HG02870 (cell line): ENCODE measurements at regions not wholly inside any gene's neighbourhood (a gene's known extent, or its start where the extent isn't known, plus 50 kb on each side); places are given as distances from the start of the nearest gene placed in this dataset.
"Not testable (repeated sequence)": the region's sequence is repeated elsewhere in the genome, so short reads cannot be mapped to it uniquely, and the experiment has no call there.

Experiments
- ATAC-seq: cut with Tn5 transposase; IDR thresholded peaks from one replicate; pipeline ENCODE4 v1.9.1; 2021; ENCODE audit warnings: mild to moderate bottlenecking, moderate library complexity; ENCODE audit not compliant: unreplicated experiment

- no peak for ATAC-seq
Observed at GRCh38 chr3:176873261-176873660, 324.0 kb downstream of the TBL1XR1 start.

GRCh38 chr3:176872771-176873209 is 324.5 kb downstream of the TBL1XR1 start:
- peak; percentile 94 for ATAC-seq

- no peak for ATAC-seq
Observed at GRCh38 chr3:176870451-176870850, 326.8 kb downstream of the TBL1XR1 start.

GRCh38 chr3:176867681-176868663 is 329.3 kb downstream of the TBL1XR1 start:
- no peak for ATAC-seq

- no peak for ATAC-seq
Observed at GRCh38 chr3:176861137-176861536, 336.1 kb downstream of the TBL1XR1 start.

GRCh38 chr3:176856721-176857120 is 340.6 kb downstream of the TBL1XR1 start:
- ATAC-seq = no peak

GRCh38 chr3:176855901-176856486 is 341.3 kb downstream of the TBL1XR1 start:
- ATAC-seq = no peak

GRCh38 chr3:176855213-176855612 is 342.1 kb downstream of the TBL1XR1 start:
- ATAC-seq = no peak

GRCh38 chr3:176850498-176850897 is 346.8 kb downstream of the TBL1XR1 start:
- no peak for ATAC-seq

GRCh38 chr3:176848431-176849214 is 348.7 kb downstream of the TBL1XR1 start:
- ATAC-seq = no peak

GRCh38 chr3:176842914-176843313 is 354.4 kb downstream of the TBL1XR1 start:
- ATAC-seq = no peak

GRCh38 chr3:176840641-176841286 is 356.5 kb downstream of the TBL1XR1 start:
- no peak for ATAC-seq

- no peak for ATAC-seq
Observed at GRCh38 chr3:176839901-176840300, 357.4 kb downstream of the TBL1XR1 start.

- ATAC-seq = no peak
Observed at GRCh38 chr3:176839466-176839865, 357.8 kb downstream of the TBL1XR1 start.

GRCh38 chr3:176827244-176827643 is 370.0 kb downstream of the TBL1XR1 start:
- ATAC-seq = not testable (repeated sequence)

- ATAC-seq = no peak
Observed at GRCh38 chr3:176824811-176825210, 372.5 kb downstream of the TBL1XR1 start.

GRCh38 chr3:176820764-176821163 is 376.5 kb downstream of the TBL1XR1 start:
- ATAC-seq = no peak

- ATAC-seq = no peak
Observed at GRCh38 chr3:176816937-176817336, 380.3 kb downstream of the TBL1XR1 start.

GRCh38 chr3:176814285-176814684 is 383.0 kb downstream of the TBL1XR1 start:
- ATAC-seq = peak; percentile 98

GRCh38 chr3:176807938-176808337 is 389.3 kb downstream of the TBL1XR1 start:
- no peak for ATAC-seq

GRCh38 chr3:176799675-176800074 is 397.6 kb downstream of the TBL1XR1 start:
- no peak for ATAC-seq
